Colonic mucosa (tissue), 4 donors: ENCODE measurements at regions not wholly inside any gene's neighbourhood (a gene's known extent, or its start where the extent isn't known, plus 50 kb on each side); places are given as distances from the start of the nearest gene placed in this dataset.

Experiments
- DNase-seq: peaks from one replicate; pipeline ENCODE4 v3.0.0-alpha.2; 2020
- H3K27ac ChIP-seq: fragments of 200-600 bp; one replicate; pipeline ENCODE4 v1.8.0; 2021
- H3K27me3 ChIP-seq: fragments of 200-600 bp; one replicate; pipeline ENCODE4 v1.8.0; 2021
- H3K36me3 ChIP-seq: fragments of 200-600 bp; one replicate; pipeline ENCODE4 v1.8.0; 2021
- H3K4me1 ChIP-seq: fragments of 200-600 bp; one replicate; pipeline ENCODE4 v1.8.0; 2021; ENCODE audit warnings: mild to moderate bottlenecking
- H3K4me3 ChIP-seq: fragments of 200-600 bp; one replicate; pipeline ENCODE4 v1.8.0; 2021
- H3K9ac ChIP-seq, 2 donors: one replicate each; pipeline ENCODE4 v1.7.0; 2013; ENCODE audit warnings: control low read depth in 2 of 2, low read depth in 2 of 2, low read length in 2 of 2
- H3K9me3 ChIP-seq: fragments of 200-600 bp; one replicate; pipeline ENCODE4 v1.8.0; 2021
- intact Hi-C: fragments of 100-400 bp; cut with DNase I; formaldehyde crosslinking; loops from one replicate; pipeline ENCODE4 v1.14.1; 2022
- TF ChIP-seq, protein P1 (sequence below): fragments of 200-600 bp; IDR thresholded peaks from one replicate; pipeline ENCODE4 v1.8.0; 2022; ENCODE audit warnings: antibody characterized with exemption, mild to moderate bottlenecking
- donor health status: healthy.
- donor health status: DM: no; HTN: no; CAD: no.
- donor health status: DM: no; HTN: no; CAD: no.

DNA sequence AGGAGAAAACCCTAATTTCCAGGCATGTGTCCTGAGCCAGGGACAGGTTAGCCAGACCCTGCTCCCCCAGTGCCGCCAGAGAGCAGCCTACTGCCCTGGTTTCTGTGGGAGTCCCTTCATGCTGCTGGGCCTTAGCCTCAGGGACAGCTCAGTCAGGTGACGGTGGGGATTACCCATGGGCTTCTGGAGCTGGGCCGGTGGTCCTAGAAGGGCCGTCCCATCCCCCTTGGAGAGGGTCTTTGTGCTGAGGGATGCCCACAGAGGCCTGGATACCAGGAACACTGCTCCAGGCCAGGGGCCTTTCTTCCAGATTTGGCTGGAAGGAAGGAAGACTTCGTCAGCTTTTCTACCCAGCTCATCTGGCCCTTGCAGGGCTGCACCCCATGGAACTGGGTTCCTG, 71.4 kb upstream of the ZNF722 start:
- DNase-seq = no peak
- no peak overlapping the region for H3K27ac ChIP-seq

DNA sequence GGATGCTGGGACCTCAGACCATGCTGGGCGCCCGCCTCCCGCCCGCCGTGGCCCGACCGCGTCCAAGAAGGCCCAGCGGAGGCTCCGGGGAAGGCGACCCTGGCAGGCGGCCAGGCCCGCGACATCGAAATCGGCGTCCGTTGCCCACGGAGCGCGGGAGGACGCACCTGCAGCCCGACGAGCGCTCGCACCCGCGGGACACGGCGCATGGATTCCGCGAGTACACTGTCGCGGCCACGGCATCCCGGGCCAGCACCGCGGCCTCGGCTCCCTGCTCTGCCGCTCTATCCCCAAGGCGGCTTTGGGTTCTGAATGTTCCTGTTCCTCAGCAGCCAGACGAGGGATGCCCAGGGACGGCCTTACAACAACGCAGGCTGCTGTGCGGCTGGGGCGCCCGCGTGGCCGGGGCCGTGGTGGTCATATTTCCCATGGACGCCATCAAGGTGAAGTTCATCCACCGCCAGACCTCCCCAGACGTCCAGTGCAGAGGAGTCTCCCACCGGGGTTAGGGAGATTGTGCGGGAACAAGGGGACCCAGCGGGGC, 67.5 kb upstream of the ZNF722 start:
- Histone ChIP-seq H3K9ac (no peak overlapping the region), H3K36me3 (no peaks in the 10 kb centered on the region), H3K9me3 (no peaks in the 10 kb centered on the region), H3K4me3 (no peak overlapping the region), H3K27me3 (no peaks in the 10 kb centered on the region), H3K4me1 (no peaks in the 10 kb centered on the region), H3K27ac (no peak overlapping the region)
- TF ChIP-seq, protein P1, sequence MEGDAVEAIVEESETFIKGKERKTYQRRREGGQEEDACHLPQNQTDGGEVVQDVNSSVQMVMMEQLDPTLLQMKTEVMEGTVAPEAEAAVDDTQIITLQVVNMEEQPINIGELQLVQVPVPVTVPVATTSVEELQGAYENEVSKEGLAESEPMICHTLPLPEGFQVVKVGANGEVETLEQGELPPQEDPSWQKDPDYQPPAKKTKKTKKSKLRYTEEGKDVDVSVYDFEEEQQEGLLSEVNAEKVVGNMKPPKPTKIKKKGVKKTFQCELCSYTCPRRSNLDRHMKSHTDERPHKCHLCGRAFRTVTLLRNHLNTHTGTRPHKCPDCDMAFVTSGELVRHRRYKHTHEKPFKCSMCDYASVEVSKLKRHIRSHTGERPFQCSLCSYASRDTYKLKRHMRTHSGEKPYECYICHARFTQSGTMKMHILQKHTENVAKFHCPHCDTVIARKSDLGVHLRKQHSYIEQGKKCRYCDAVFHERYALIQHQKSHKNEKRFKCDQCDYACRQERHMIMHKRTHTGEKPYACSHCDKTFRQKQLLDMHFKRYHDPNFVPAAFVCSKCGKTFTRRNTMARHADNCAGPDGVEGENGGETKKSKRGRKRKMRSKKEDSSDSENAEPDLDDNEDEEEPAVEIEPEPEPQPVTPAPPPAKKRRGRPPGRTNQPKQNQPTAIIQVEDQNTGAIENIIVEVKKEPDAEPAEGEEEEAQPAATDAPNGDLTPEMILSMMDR = no peak
- intact Hi-C loops = no loop called here
- no peak for DNase-seq

More for the DNA sequence above, 71.4 kb upstream of the ZNF722 start:
- TF ChIP-seq, protein P1 = no peak
- Histone ChIP-seq H3K27me3 (no peaks in the 10 kb centered on the region), H3K36me3 (no peaks in the 10 kb centered on the region), H3K9me3 (no peaks in the 10 kb centered on the region), H3K4me3 (no peak overlapping the region), H3K9ac (no peak overlapping the region), H3K4me1 (no peaks in the 10 kb centered on the region)
- intact Hi-C loops = no loop called here

DNA sequence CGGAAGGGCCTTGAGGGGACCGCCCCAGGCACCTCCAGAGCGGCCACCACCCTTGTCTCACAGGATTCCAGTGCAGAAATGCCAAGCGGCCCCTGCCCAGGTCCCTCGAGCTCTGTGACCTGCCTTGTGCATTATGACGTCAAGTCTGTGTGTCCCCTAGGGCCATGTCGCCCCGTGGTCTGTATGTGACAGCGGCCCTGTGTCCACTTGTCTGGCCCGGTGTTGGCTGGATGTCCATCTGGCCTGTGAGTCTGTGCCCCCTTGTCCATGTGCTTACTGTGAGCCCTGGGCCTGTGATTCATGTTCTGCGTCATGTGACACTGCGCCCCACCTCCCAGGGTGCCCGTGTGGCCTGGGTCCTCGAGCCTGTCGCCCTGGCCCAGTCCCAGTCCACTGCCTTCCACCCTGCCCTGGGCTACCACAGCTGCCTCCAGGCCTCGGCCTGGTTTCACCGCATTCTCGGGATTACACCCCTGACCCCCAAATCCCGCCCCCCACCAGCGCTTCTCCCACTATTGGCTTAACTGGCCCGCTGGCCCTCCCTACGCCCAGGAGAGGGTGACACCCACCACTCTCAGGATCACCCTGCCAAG, 66.6 kb upstream of the ZNF722 start:
- no peak for DNase-seq
- Histone ChIP-seq H3K9ac (no peak overlapping the region), H3K27me3 (no peaks in the 10 kb centered on the region), H3K4me1 (no peaks in the 10 kb centered on the region), H3K36me3 (no peaks in the 10 kb centered on the region), H3K4me3 (no peak overlapping the region), H3K9me3 (peaks cover 4% of the 10 kb centered on the region), H3K27ac (no peak overlapping the region)
- TF ChIP-seq, protein P1 = no peak
- intact Hi-C loops = no loop called here
